Stimulated activated CD8-positive, alpha-beta memory T cell treated with anti-CD3 and anti-CD28 coated beads, Interleukin-4, amount 100 ng/mL, for 48 hours (primary cell): ENCODE measurements at regions not wholly inside any gene's neighbourhood (a gene's known extent, or its start where the extent isn't known, plus 50 kb on each side); places are given as distances from the start of the nearest gene placed in this dataset.

ENCODE experiments used
- DNase-seq: peaks from one replicate; pipeline ENCODE4 v3.0.0-alpha.2; 2020

GRCh38 chr1:2866422-2867086 lies 65.1 kb upstream of the TTC34 start:
- DNase-seq: no peak

- no peak for DNase-seq
Observed at GRCh38 chr1:2867087-2867425, 65.6 kb upstream of the TTC34 start.

GRCh38 chr1:2867861-2868260 lies 66.4 kb upstream of the TTC34 start:
- DNase-seq: no peak

GRCh38 chr1:2868571-2869195 lies 67.2 kb upstream of the TTC34 start:
- no peak for DNase-seq

- DNase-seq: no peak
Observed at GRCh38 chr1:2871246-2871815, 69.8 kb upstream of the TTC34 start.

GRCh38 chr1:2874207-2874606 lies 72.7 kb upstream of the TTC34 start:
- DNase-seq: no peak

- DNase-seq: no peak
Observed at GRCh38 chr1:2874607-2875480, 73.4 kb upstream of the TTC34 start.

GRCh38 chr1:2875707-2876561 lies 74.4 kb upstream of the TTC34 start:
- DNase-seq: no peak

- no peak for DNase-seq
Observed at GRCh38 chr1:2876846-2877245, 75.4 kb upstream of the TTC34 start.

GRCh38 chr1:2877391-2877790 lies 75.9 kb upstream of the TTC34 start:
- no peak for DNase-seq

GRCh38 chr1:2878591-2878990 lies 77.1 kb upstream of the TTC34 start:
- no peak for DNase-seq

- no peak for DNase-seq
Observed at GRCh38 chr1:2879026-2879425, 77.5 kb upstream of the TTC34 start.

GRCh38 chr1:2879591-2879990 lies 78.1 kb upstream of the TTC34 start:
- no peak for DNase-seq

GRCh38 chr1:2880086-2880485 lies 78.6 kb upstream of the TTC34 start:
- DNase-seq: no peak

- no peak for DNase-seq
Observed at GRCh38 chr1:2880812-2881295, 79.4 kb upstream of the TTC34 start.

GRCh38 chr1:2881556-2881955 lies 80.1 kb upstream of the TTC34 start:
- no peak for DNase-seq

- DNase-seq: no peak
Observed at GRCh38 chr1:2882966-2883696, 81.6 kb upstream of the TTC34 start.

- DNase-seq: no peak
Observed at GRCh38 chr1:2885001-2885400, 83.5 kb upstream of the TTC34 start.

GRCh38 chr1:2886631-2887030 lies 85.1 kb upstream of the TTC34 start:
- DNase-seq: no peak

GRCh38 chr1:2887941-2888855 lies 86.7 kb upstream of the TTC34 start:
- no peak for DNase-seq
